WTC11 (cell line): ENCODE measurements at regions not wholly inside any gene's neighbourhood (a gene's known extent, or its start where the extent isn't known, plus 50 kb on each side); places are given as distances from the start of the nearest gene placed in this dataset.

Experiments
- ATAC-seq: fragments of 200-7000 bp; cut with Tn5 transposase; 2 replicates; pipeline ENCODE4 v1.10.0; 2021; ENCODE audit warnings: mild to moderate bottlenecking, moderate library complexity
- CTCF ChIA-PET: fragments of 300-600 bp; sonication (Branson Sonifier 250); formaldehyde crosslinking; loops from one replicate; lab custom pipeline; 2021; ENCODE audit warnings: antibody characterized with exemption; lab: Charles Lee
- POLR2A ChIA-PET: fragments of 350-600 bp; sonication (Branson Sonifier 250); formaldehyde crosslinking; loops from one replicate; lab custom pipeline; 2021; ENCODE audit warnings: antibody characterized with exemption; lab: Charles Lee
- DNase-seq: peaks from one replicate; pipeline ENCODE4 v3.0.0; 2021; ENCODE audit warnings: low spot score
- H3K27ac Mint-ChIP-seq: 2 replicates; pipeline ENCODE4 v1.8.0; 2021; ENCODE audit warnings: mixed read lengths
- H3K27me3 Mint-ChIP-seq: 2 replicates; pipeline ENCODE4 v1.8.0; 2021; ENCODE audit warnings: low read depth, mild to moderate bottlenecking, moderate library complexity, mixed read lengths
- H3K36me3 Mint-ChIP-seq: 2 replicates; pipeline ENCODE4 v1.8.0; 2021; ENCODE audit warnings: mixed read lengths
- H3K4me1 Mint-ChIP-seq: 2 replicates; pipeline ENCODE4 v1.8.0; 2022; ENCODE audit warnings: mixed read lengths
- H3K4me3 Mint-ChIP-seq: 2 replicates; pipeline ENCODE4 v1.8.0; 2021; ENCODE audit warnings: mild to moderate bottlenecking, moderate library complexity, mixed read lengths
- H3K9me3 Mint-ChIP-seq: 2 replicates; pipeline ENCODE4 v1.8.0; 2021; ENCODE audit warnings: mixed read lengths
- ARID4B ChIP-seq: sonication (generic); formaldehyde crosslinking; IDR thresholded peaks from 2 replicates; pipeline ENCODE4 v1.8.0; 2023; ENCODE audit warnings: missing genetic modification reagents, mild to moderate bottlenecking, borderline replicate concordance
- ATF2 ChIP-seq: sonication (generic); formaldehyde crosslinking; IDR thresholded peaks from 2 replicates; pipeline ENCODE4 v1.8.1; 2022; ENCODE audit warnings: low read depth, missing genetic modification reagents, borderline replicate concordance
- ATF3 ChIP-seq: sonication (generic); formaldehyde crosslinking; conservative IDR thresholded peaks from 2 replicates; pipeline ENCODE4 v1.8.1; 2022; ENCODE audit warnings: mild to moderate bottlenecking, missing genetic modification reagents
- CREM ChIP-seq: sonication (generic); formaldehyde crosslinking; IDR thresholded peaks from 2 replicates; pipeline ENCODE4 v1.8.1; 2022; ENCODE audit warnings: mild to moderate bottlenecking, missing genetic modification reagents, moderate library complexity
- CTCF ChIP-seq: fragments of 200-600 bp; IDR thresholded peaks from 2 replicates; pipeline ENCODE4 v1.8.0; 2022; ENCODE audit warnings: antibody characterized with exemption
- FOXJ3 ChIP-seq: sonication (generic); formaldehyde crosslinking; IDR thresholded peaks from 2 replicates; pipeline ENCODE4 v1.9.0; 2021; ENCODE audit warnings: missing genetic modification reagents, mild to moderate bottlenecking, borderline replicate concordance
- HMGA2 ChIP-seq: fragments of 250-450 bp; sonication (Bioruptor Pico); IDR thresholded peaks from 2 replicates; pipeline ENCODE4 v1.4.0; 2021; ENCODE audit warnings: mild to moderate bottlenecking, moderate library complexity
- HMGXB4 ChIP-seq: sonication (generic); formaldehyde crosslinking; IDR thresholded peaks from 2 replicates; pipeline ENCODE4 v1.8.1; 2023; ENCODE audit warnings: mild to moderate bottlenecking, moderate library complexity, missing genetic modification reagents
- IRF2 ChIP-seq: sonication (generic); formaldehyde crosslinking; IDR thresholded peaks from 2 replicates; pipeline ENCODE4 v1.8.0; 2022; ENCODE audit warnings: low read depth, missing genetic modification reagents, borderline replicate concordance
- NFATC4 ChIP-seq: fragments of 250-450 bp; sonication (Bioruptor Pico); IDR thresholded peaks from 2 replicates; pipeline ENCODE4 v1.9.0; 2021; ENCODE audit warnings: mild to moderate bottlenecking
- NFE2L1 ChIP-seq: sonication (generic); formaldehyde crosslinking; IDR thresholded peaks from 2 replicates; pipeline ENCODE4 v1.8.1; 2023; ENCODE audit warnings: missing genetic modification reagents
- TEAD4 ChIP-seq: sonication (generic); formaldehyde crosslinking; IDR thresholded peaks from 2 replicates; pipeline ENCODE4 v1.8.0; 2022; ENCODE audit warnings: mild to moderate bottlenecking, missing genetic modification reagents
- ZBTB43 ChIP-seq: sonication (generic); formaldehyde crosslinking; IDR thresholded peaks from 2 replicates; pipeline ENCODE4 v1.8.1; 2023; ENCODE audit warnings: mild to moderate bottlenecking, missing genetic modification reagents
- ZMAT4 ChIP-seq: fragments of 250-450 bp; sonication (Bioruptor Pico); IDR thresholded peaks from 2 replicates; pipeline ENCODE4 v1.9.0; 2021; ENCODE audit warnings: mild to moderate bottlenecking
- ZNF121 ChIP-seq: sonication (generic); formaldehyde crosslinking; IDR thresholded peaks from 2 replicates; pipeline ENCODE4 v1.8.0; 2023; ENCODE audit warnings: missing genetic modification reagents
- ZNF281 ChIP-seq: sonication (generic); formaldehyde crosslinking; IDR thresholded peaks from 2 replicates; pipeline ENCODE4 v1.8.0; 2023; ENCODE audit warnings: mild to moderate bottlenecking, missing genetic modification reagents
- ZNF416 ChIP-seq: fragments of 250-450 bp; sonication (Bioruptor Pico); IDR thresholded peaks from 2 replicates; pipeline ENCODE4 v1.9.0; 2021; ENCODE audit warnings: mild to moderate bottlenecking, inconsistent platforms

- TF ChIP-seq CTCF (no peak), TEAD4 (CRISPR knock-in tag) (no peak), ZNF281 (CRISPR knock-in tag) (no peak), HMGA2 (CRISPR knock-in tag) (no peak)
- POLR2A ChIA-PET = no interaction called here
- CTCF ChIA-PET = no interaction called here
- no peak overlapping the region for H3K27ac Mint-ChIP-seq
- no peak for DNase-seq
- no peak overlapping the region for H3K4me3 Mint-ChIP-seq
- H3K9me3 Mint-ChIP-seq = peaks cover 7% of the 10 kb centered on the region; the same call in 1 of the 2 replicates
- H3K4me1 Mint-ChIP-seq = peaks cover 8% of the 10 kb centered on the region; the same call in 1 of the 2 replicates
- no peaks in the 10 kb centered on the region for H3K27me3 Mint-ChIP-seq
- no peak for ATAC-seq
- no peaks in the 10 kb centered on the region for H3K36me3 Mint-ChIP-seq
Observed at GRCh38 chr17:15885770-15886169, 59.2 kb upstream of the ADORA2B start.

- TF ChIP-seq HMGXB4 (CRISPR knock-in tag) (no peak), IRF2 (CRISPR knock-in tag) (no peak), ZBTB43 (no peak), ATF3 (CRISPR knock-in tag) (no peak), NFE2L1 (CRISPR knock-in tag) (no peak), FOXJ3 (CRISPR knock-in tag) (no peak), ZMAT4 (CRISPR knock-in tag) (no peak), ATF2 (CRISPR knock-in tag) (no peak), CREM (no peak), ZNF416 (CRISPR knock-in tag) (no peak), NFATC4 (CRISPR knock-in tag) (no peak), ZNF121 (CRISPR knock-in tag) (no peak), ARID4B (CRISPR knock-in tag) (no peak)
- TF ChIP-seq, all 79 proteins: peak for 0
- ChIA-PET POLR2A (no interaction called here), CTCF (no interaction called here)
- Mint-ChIP-seq H3K27ac (peak overlapping the region; percentile 42; the same call in 1 of the 2 replicates), H3K9me3 (peaks cover 7% of the 10 kb centered on the region; the same call in 1 of the 2 replicates), H3K36me3 (no peaks in the 10 kb centered on the region), H3K4me3 (no peak overlapping the region), H3K4me1 (peaks cover 8% of the 10 kb centered on the region; the same call in 1 of the 2 replicates), H3K27me3 (no peaks in the 10 kb centered on the region)
- DNase-seq = no peak
- ATAC-seq = no peak
Observed at GRCh38 chr17:15886221-15886620, 58.7 kb upstream of the ADORA2B start.
